Activated T-helper 1 cell treated with anti-CD3 and anti-CD28 coated beads, Interleukin-2, amount 50 U/mL, for 16 hours (primary cell): ENCODE measurements at regions not wholly inside any gene's neighbourhood (a gene's known extent, or its start where the extent isn't known, plus 50 kb on each side); places are given as distances from the start of the nearest gene placed in this dataset.
"Not testable (repeated sequence)": the region's sequence is repeated elsewhere in the genome, so short reads cannot be mapped to it uniquely, and the experiment has no call there.

Experiments used
- DNase-seq, 2 donors: peaks; one replicate each; pipeline ENCODE4 v3.0.0-alpha.2; 2020; ENCODE audit warnings: low read depth in 1 of 2, low spot score in 1 of 2

GRCh38 chr12:131471271-131471905 lies 239.5 kb upstream of the SFSWAP start:
- no peak for DNase-seq

- DNase-seq = no peak
Observed at GRCh38 chr12:131471946-131472732, 238.8 kb upstream of the SFSWAP start.

GRCh38 chr12:131473261-131473660 lies 237.6 kb upstream of the SFSWAP start:
- no peak for DNase-seq

GRCh38 chr12:131473741-131474709 lies 236.9 kb upstream of the SFSWAP start:
- DNase-seq = no peak

GRCh38 chr12:131475012-131475411 lies 235.9 kb upstream of the SFSWAP start:
- DNase-seq = not testable (repeated sequence)

- DNase-seq = no peak
Observed at GRCh38 chr12:131477613-131478012, 233.3 kb upstream of the SFSWAP start.

GRCh38 chr12:131478468-131478867 lies 232.4 kb upstream of the SFSWAP start:
- no peak for DNase-seq

- no peak for DNase-seq
Observed at GRCh38 chr12:131482199-131482598, 228.7 kb upstream of the SFSWAP start.

- DNase-seq = no peak
Observed at GRCh38 chr12:131482686-131483085, 228.2 kb upstream of the SFSWAP start.

- DNase-seq = no peak
Observed at GRCh38 chr12:131486451-131487230, 224.2 kb upstream of the SFSWAP start.

- no peak for DNase-seq
Observed at GRCh38 chr12:131487388-131488124, 223.3 kb upstream of the SFSWAP start.

GRCh38 chr12:131489718-131490117 lies 221.2 kb upstream of the SFSWAP start:
- no peak for DNase-seq

- no peak for DNase-seq
Observed at GRCh38 chr12:131491155-131491554, 219.7 kb upstream of the SFSWAP start.

- DNase-seq = no peak
Observed at GRCh38 chr12:131491916-131492490, 218.9 kb upstream of the SFSWAP start.

GRCh38 chr12:131493068-131493826 lies 217.6 kb upstream of the SFSWAP start:
- DNase-seq = no peak

GRCh38 chr12:131494216-131494615 lies 216.7 kb upstream of the SFSWAP start:
- no peak for DNase-seq

- DNase-seq = no peak
Observed at GRCh38 chr12:131494741-131495524, 216.0 kb upstream of the SFSWAP start.

GRCh38 chr12:131497966-131498365 lies 212.9 kb upstream of the SFSWAP start:
- no peak for DNase-seq
